Mucosa of descending colon (tissue), 3 donors: ENCODE measurements at regions not wholly inside any gene's neighbourhood (a gene's known extent, or its start where the extent isn't known, plus 50 kb on each side); places are given as distances from the start of the nearest gene placed in this dataset.

Source experiments
- ATAC-seq: fragments of 200-7000 bp; cut with Tn5 transposase; one replicate; pipeline ENCODE4 v1.9.1; 2020; ENCODE audit warnings: mild to moderate bottlenecking, moderate library complexity
- DNase-seq, 3 donors: peaks; one replicate each; pipeline ENCODE4 v3.0.0-alpha.2; 2020
- H3K36me3 ChIP-seq: fragments of 200-600 bp; one replicate; pipeline ENCODE4 v1.8.0; 2021; ENCODE audit warnings: low read depth, mild to moderate bottlenecking
- H3K4me1 ChIP-seq: fragments of 200-600 bp; one replicate; pipeline ENCODE4 v1.8.0; 2021; ENCODE audit warnings: low read depth, mild to moderate bottlenecking
- H3K4me3 ChIP-seq: fragments of 200-600 bp; one replicate; pipeline ENCODE4 v1.8.0; 2021; ENCODE audit warnings: mild to moderate bottlenecking
- H3K9me3 ChIP-seq: fragments of 200-600 bp; one replicate; pipeline ENCODE4 v1.8.0; 2021; ENCODE audit warnings: mild to moderate bottlenecking
- intact Hi-C, 2 donors: fragments of 100-400 bp; cut with DNase I in 1 of 2; cut with micrococcal nuclease in 1 of 2; formaldehyde crosslinking; loops; one replicate each; pipeline versions ENCODE4 v1.11.0 to v1.11.1; 2022; cut with DNase I, micrococcal nuclease
- TF ChIP-seq, protein P1 (sequence below): fragments of 200-600 bp; IDR thresholded peaks from one replicate; pipeline ENCODE4 v1.8.0; 2022; ENCODE audit warnings: antibody characterized with exemption, mild to moderate bottlenecking
- donor health status: DM: no; HTN: no; CAD: no; lungs with moderate emphysema.
- donor health status: DM: no; HTN: no; CAD: no.
- donor health status: DM: no; HTN: yes; CAD: no.

DNA sequence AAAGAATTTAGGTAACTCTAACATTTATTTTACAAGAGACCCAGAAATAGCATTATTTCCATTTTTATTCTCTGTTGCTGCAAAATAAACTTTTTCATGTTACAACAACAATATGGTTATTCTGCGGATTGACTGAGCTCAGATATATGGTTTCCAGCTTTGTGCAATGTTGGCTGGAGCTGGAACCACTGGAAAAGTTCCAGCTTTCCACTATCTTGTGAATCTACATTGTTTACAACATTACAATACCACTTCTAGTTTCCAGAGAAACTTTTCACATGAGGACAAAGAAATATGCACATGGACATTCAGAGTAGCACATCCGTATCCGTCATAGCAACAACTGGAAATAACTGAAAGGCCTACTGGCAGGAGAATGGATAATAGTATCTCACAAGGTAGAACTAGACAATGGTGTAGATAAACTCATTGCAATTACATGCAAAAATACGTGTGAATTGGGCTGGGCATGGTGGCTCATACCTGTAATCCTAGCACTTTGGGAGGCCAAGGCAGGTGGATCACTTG, 436.1 kb upstream of the ADAMTS16 start:
- TF ChIP-seq, protein P1, sequence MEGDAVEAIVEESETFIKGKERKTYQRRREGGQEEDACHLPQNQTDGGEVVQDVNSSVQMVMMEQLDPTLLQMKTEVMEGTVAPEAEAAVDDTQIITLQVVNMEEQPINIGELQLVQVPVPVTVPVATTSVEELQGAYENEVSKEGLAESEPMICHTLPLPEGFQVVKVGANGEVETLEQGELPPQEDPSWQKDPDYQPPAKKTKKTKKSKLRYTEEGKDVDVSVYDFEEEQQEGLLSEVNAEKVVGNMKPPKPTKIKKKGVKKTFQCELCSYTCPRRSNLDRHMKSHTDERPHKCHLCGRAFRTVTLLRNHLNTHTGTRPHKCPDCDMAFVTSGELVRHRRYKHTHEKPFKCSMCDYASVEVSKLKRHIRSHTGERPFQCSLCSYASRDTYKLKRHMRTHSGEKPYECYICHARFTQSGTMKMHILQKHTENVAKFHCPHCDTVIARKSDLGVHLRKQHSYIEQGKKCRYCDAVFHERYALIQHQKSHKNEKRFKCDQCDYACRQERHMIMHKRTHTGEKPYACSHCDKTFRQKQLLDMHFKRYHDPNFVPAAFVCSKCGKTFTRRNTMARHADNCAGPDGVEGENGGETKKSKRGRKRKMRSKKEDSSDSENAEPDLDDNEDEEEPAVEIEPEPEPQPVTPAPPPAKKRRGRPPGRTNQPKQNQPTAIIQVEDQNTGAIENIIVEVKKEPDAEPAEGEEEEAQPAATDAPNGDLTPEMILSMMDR = no peak
- ATAC-seq = no peak
- H3K36me3 ChIP-seq = no peaks in the 10 kb centered on the region

DNA sequence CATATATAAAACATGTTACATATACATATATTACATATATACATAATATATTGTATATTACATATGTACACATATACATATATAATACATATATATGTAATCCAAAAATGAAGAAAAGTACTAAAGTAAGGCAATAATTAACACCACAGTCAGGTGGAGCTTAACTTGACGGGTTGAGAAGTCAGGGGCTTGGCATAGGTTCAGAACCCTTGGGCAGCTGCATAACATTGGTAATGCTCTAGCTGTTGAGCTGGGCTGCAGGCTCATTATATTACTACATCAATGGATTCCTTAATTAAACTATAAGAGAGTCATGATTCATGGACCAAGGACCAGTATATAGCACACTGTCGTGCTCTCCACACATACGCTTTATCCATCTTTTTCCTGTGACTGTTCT, 435.2 kb upstream of the ADAMTS16 start:
- TF ChIP-seq, protein P1 = no peak
- H3K36me3 ChIP-seq = no peaks in the 10 kb centered on the region
- H3K9me3 ChIP-seq = peaks cover 9% of the 10 kb centered on the region
- no peaks in the 10 kb centered on the region for H3K4me1 ChIP-seq
- intact Hi-C loops = no loop called here
- DNase-seq = no peak
- ATAC-seq = no peak
- H3K4me3 ChIP-seq = no peak overlapping the region

More for the DNA sequence above, 436.1 kb upstream of the ADAMTS16 start:
- intact Hi-C loops = no loop called here
- H3K9me3 ChIP-seq = no peaks in the 10 kb centered on the region
- no peak for DNase-seq
- H3K4me1 ChIP-seq = no peaks in the 10 kb centered on the region
- no peak overlapping the region for H3K4me3 ChIP-seq

DNA sequence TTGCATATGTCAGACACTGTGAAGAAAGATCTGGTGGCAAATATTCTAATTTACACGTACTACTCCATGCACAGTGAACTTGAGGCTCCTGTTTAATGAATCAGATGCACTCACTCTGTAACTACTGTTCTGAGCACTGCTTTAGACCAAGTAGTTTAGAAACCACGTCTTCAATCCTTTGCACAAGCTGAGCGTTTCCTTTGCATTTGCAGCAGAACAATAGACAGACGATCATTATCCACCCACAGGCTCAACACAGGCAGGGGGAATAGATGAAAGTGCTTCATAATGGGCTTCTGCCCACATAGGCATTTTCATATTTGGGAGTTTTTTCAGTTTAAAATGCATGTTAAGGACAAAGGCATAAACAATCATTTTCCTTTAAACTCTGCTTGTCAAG, 423.3 kb upstream of the ADAMTS16 start:
- intact Hi-C loops = no loop called here
- ATAC-seq = no peak
- Histone ChIP-seq H3K9me3 (peaks cover 22% of the 10 kb centered on the region), H3K4me3 (no peak overlapping the region), H3K36me3 (no peaks in the 10 kb centered on the region), H3K4me1 (no peaks in the 10 kb centered on the region)
- TF ChIP-seq, protein P1 = no peak
- DNase-seq = no peak

DNA sequence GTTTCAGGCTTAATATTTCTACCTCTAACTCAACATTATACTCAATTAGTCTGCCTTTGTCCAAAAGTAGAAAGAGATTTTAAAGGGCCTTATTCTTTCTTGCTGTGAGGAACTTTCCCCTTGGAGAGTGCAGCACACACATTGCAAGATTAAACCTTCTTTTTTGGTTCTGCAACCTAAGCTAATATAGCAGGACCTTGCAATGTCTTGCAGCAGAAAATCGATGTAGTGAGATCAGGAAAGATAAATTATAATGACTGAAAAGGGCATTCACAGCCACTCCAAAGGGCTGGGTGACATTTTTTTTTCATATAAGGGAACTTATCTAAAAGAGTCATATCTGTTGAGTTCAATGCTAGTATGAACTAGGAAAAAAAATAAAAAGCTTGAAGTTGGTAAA, 422.7 kb upstream of the ADAMTS16 start:
- ATAC-seq = no peak
- peaks cover 22% of the 10 kb centered on the region for H3K9me3 ChIP-seq
- H3K4me1 ChIP-seq = no peaks in the 10 kb centered on the region
- H3K4me3 ChIP-seq = no peak overlapping the region
- H3K36me3 ChIP-seq = no peaks in the 10 kb centered on the region
- intact Hi-C loops = no loop called here
- TF ChIP-seq, protein P1 = no peak
- no peak for DNase-seq

DNA sequence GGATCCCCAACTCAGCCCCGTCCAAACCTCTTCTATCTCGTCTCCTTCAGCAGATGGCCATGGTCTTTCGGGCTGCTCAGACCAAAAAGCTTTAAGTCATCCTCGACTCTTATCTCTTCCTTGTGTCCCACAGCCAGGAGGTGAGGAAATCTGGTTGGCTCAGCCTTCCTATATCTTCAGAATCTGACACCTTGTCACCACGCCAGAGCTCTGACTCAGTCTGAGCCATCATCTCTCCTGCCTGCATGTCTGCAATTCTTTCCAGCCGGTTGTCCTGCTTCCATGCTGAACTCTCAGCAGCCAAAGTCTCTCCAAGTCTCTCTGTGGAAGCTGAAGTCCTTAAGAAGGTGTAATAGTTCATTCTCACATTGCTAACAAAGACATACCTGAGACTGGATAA, 419.3 kb upstream of the ADAMTS16 start:
- no peak for DNase-seq
- Histone ChIP-seq H3K9me3 (peaks cover 28% of the 10 kb centered on the region), H3K4me3 (no peak overlapping the region), H3K36me3 (no peaks in the 10 kb centered on the region), H3K4me1 (no peaks in the 10 kb centered on the region)
- TF ChIP-seq, protein P1 = no peak
- intact Hi-C loops = no loop called here
- ATAC-seq = no peak

DNA sequence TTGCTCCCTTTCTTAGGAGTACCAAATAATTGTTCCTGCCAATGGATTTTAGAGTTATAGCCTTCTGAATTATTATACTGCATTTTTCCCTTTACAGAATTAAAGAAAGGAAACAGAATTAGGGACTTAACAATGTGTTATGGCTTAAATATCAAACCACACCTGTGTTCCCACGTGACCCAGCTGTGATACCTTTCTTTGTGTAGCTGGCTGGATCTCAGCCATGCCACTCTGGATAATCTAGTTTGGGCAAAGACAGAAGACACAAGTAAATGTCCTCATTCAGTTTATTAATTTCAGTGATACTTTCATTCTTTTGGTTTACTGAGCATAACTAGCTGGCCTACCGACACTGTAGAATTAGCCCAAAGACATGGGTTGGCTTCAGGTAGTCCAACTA, 417.2 kb upstream of the ADAMTS16 start:
- intact Hi-C loops = no loop called here
- no peak for DNase-seq
- Histone ChIP-seq H3K9me3 (peaks cover 22% of the 10 kb centered on the region), H3K4me3 (no peak overlapping the region), H3K4me1 (no peaks in the 10 kb centered on the region), H3K36me3 (no peaks in the 10 kb centered on the region)
- no peak for ATAC-seq
- TF ChIP-seq, protein P1 = no peak
